Psoas muscle (tissue), 6 donors: ENCODE measurements at regions not wholly inside any gene's neighbourhood (a gene's known extent, or its start where the extent isn't known, plus 50 kb on each side); places are given as distances from the start of the nearest gene placed in this dataset.

Experiments
- ATAC-seq, 4 donors: fragments of 200-7000 bp; cut with Tn5 transposase; one replicate each; pipeline ENCODE4 v1.9.1; 2020; ENCODE audit warnings: moderate library complexity in 3 of 4, mild to moderate bottlenecking in 2 of 4
- DNase-seq, 2 donors: peaks; one replicate each; pipeline ENCODE4 v3.0.0-alpha.2; 2020
- H3K27ac ChIP-seq: fragments of 200-600 bp; one replicate; pipeline ENCODE4 v1.8.0; 2022
- H3K27me3 ChIP-seq, 3 donors: fragments of 200-600 bp in 1 of 3; one replicate each; pipeline versions ENCODE4 v1.6.1 to v1.8.0; 2013 to 2022; ENCODE audit warnings: low read length in 2 of 3, mild to moderate bottlenecking in 2 of 3, moderate library complexity in 1 of 3; ENCODE audit not compliant: insufficient read depth in 3 of 3
- H3K36me3 ChIP-seq, 2 donors: fragments of 200-600 bp in 1 of 2; one replicate each; pipeline versions ENCODE4 v1.6.1 to v1.8.0; 2013 to 2022; ENCODE audit warnings: low read depth in 1 of 2, mild to moderate bottlenecking in 1 of 2, moderate library complexity in 1 of 2; ENCODE audit not compliant: insufficient read depth in 1 of 2
- H3K4me1 ChIP-seq: fragments of 200-600 bp; one replicate; pipeline ENCODE4 v1.8.0; 2022
- H3K4me3 ChIP-seq: fragments of 200-600 bp; one replicate; pipeline ENCODE4 v1.8.0; 2022; ENCODE audit warnings: mild to moderate bottlenecking
- H3K9me3 ChIP-seq: fragments of 200-600 bp; one replicate; pipeline ENCODE4 v1.8.0; 2022
- intact Hi-C, 2 donors: fragments of 100-400 bp; cut with DNase I; formaldehyde crosslinking; loops; one replicate each; pipeline versions ENCODE4 v1.11.0 to v1.14.2; 2022
- TF ChIP-seq, protein P1 (sequence below): fragments of 200-600 bp; IDR thresholded peaks from one replicate; pipeline ENCODE4 v1.8.0; 2022; ENCODE audit warnings: antibody characterized with exemption
- donor health status: healthy with polysubstance abuse.
- donor health status: DM: no; HTN: no; CAD: no; lungs with moderate emphysema.
- donor health status: healthy.
- donor health status: DM: yes; HTN: yes; CAD: no.
- donor health status: DM: no; HTN: no; CAD: no.
- donor health status: DM: yes; HTN: yes; CAD: no.

DNA sequence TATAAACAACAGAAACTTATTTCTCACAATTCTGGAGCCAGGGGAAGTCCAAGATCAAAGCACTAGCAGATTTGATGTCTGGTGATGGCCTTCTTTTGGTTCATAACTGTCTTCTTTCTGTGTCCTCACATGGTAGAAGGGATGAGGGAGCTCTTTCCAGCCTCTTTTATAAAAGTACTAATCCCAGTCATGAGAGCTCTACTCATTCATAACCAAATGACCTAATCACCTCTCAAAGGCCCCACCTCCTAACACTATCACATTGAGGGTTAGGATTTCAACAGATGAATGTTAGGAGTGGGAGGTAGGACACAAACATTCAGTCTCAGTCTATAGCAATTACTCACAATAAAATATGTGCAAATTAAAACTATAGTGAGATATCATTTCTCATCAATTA lies 50.1 kb upstream of the UBE2E2 start:
- Histone ChIP-seq H3K4me3 (no peak overlapping the region), H3K36me3 (no peaks in the 10 kb centered on the region), H3K27me3 (no peaks in the 10 kb centered on the region), H3K9me3 (peaks cover 4% of the 10 kb centered on the region), H3K4me1 (no peaks in the 10 kb centered on the region), H3K27ac (no peak overlapping the region)
- DNase-seq = no peak
- ATAC-seq = no peak
- TF ChIP-seq, protein P1, sequence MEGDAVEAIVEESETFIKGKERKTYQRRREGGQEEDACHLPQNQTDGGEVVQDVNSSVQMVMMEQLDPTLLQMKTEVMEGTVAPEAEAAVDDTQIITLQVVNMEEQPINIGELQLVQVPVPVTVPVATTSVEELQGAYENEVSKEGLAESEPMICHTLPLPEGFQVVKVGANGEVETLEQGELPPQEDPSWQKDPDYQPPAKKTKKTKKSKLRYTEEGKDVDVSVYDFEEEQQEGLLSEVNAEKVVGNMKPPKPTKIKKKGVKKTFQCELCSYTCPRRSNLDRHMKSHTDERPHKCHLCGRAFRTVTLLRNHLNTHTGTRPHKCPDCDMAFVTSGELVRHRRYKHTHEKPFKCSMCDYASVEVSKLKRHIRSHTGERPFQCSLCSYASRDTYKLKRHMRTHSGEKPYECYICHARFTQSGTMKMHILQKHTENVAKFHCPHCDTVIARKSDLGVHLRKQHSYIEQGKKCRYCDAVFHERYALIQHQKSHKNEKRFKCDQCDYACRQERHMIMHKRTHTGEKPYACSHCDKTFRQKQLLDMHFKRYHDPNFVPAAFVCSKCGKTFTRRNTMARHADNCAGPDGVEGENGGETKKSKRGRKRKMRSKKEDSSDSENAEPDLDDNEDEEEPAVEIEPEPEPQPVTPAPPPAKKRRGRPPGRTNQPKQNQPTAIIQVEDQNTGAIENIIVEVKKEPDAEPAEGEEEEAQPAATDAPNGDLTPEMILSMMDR = no peak
- intact Hi-C loops = no loop called here
